SK-N-SH (cell line): ENCODE measurements at regions not wholly inside any gene's neighbourhood (a gene's known extent, or its start where the extent isn't known, plus 50 kb on each side); places are given as distances from the start of the nearest gene placed in this dataset.
A peak's percentile ranks its signal among the peaks of the same experiment; 100 is the strongest.

Source experiments
- CTCF ChIA-PET: fragments of 300-600, 350-600 bp; formaldehyde crosslinking; extraction: SDS; loops from one replicate; lab custom pipeline; 2021; lab: Yijun Ruan, JAX
- POLR2A ChIA-PET: fragments of 350-600 bp; sonication (Branson Sonifier 250); formaldehyde crosslinking; extraction: SDS; loops from one replicate; lab custom pipeline; 2020; ENCODE audit warnings: antibody characterized with exemption, inconsistent platforms; lab: Yijun Ruan, JAX
- DNase-seq: peaks from one replicate; pipeline ENCODE4 v3.0.0; 2012
- H2AFZ ChIP-seq: fragments of 200-600 bp; sonication (generic); 2 replicates; pipeline ENCODE4 v1.8.1; 2016; ENCODE audit warnings: antibody characterized with exemption, mild to moderate bottlenecking, low read depth
- H3F3A ChIP-seq: fragments of 200-600 bp; sonication (generic); replicated peaks from 2 replicates; pipeline ENCODE3; 2016; ENCODE audit warnings: antibody characterized with exemption, mild to moderate bottlenecking; ENCODE audit not compliant: insufficient read depth
- H3K27ac ChIP-seq, 2 experiments: fragments of 200-500 bp in 1 of 2; fragments of 200-600 bp in 1 of 2; sonication (Bioruptor generic) in 1 of 2; sonication (generic), shearing (Covaris generic) in 1 of 2; 2 replicates each; pipeline versions ENCODE4 v1.5.1 to v1.6.1; 2014 to 2016; ENCODE audit warnings: low read depth in 2 of 2, inconsistent platforms in 1 of 2, low read length in 1 of 2, mild to moderate bottlenecking in 1 of 2, mixed read lengths in 1 of 2
- H3K27me3 ChIP-seq: fragments of 200-600 bp; sonication (generic), shearing (Covaris generic); 2 replicates; pipeline ENCODE4 v1.6.1; 2016; ENCODE audit warnings: mixed run types; ENCODE audit not compliant: insufficient read depth
- H3K36me3 ChIP-seq, 2 experiments: fragments of 200-500 bp in 1 of 2; fragments of 200-600 bp in 1 of 2; sonication (Bioruptor generic) in 1 of 2; sonication (generic) in 1 of 2; replicated peaks in 1 of 2; 2 replicates each; pipeline versions ENCODE3 to v1.5.1; 2014 to 2016; ENCODE audit warnings: low read length in 1 of 2, mild to moderate bottlenecking in 1 of 2; ENCODE audit not compliant: insufficient read depth in 2 of 2, control insufficient read depth in 1 of 2
- H3K4me1 ChIP-seq, 2 experiments: fragments of 200-500 bp in 1 of 2; fragments of 200-600 bp in 1 of 2; sonication (Bioruptor generic) in 1 of 2; sonication (generic), shearing (Covaris generic) in 1 of 2; 2 replicates each; pipeline versions ENCODE4 v1.5.1 to v1.6.1; 2014 to 2016; ENCODE audit warnings: low read depth in 1 of 2, low read length in 1 of 2, mixed run types in 1 of 2; ENCODE audit not compliant: insufficient read depth in 2 of 2, control insufficient read depth in 1 of 2
- H3K4me2 ChIP-seq: fragments of 200-600 bp; sonication (generic), shearing (Covaris generic); 2 replicates; pipeline ENCODE4 v1.6.1; 2017; ENCODE audit warnings: mixed run types
- H3K4me3 ChIP-seq, 2 experiments: fragments of 200-500 bp in 1 of 2; fragments of 200-600 bp in 1 of 2; sonication (Bioruptor generic) in 1 of 2; sonication (generic), shearing (Covaris generic) in 1 of 2; 2 replicates each; pipeline versions ENCODE4 v1.5.1 to v1.8.1; 2014 to 2016; ENCODE audit warnings: low read depth in 2 of 2, inconsistent platforms in 1 of 2, low read length in 1 of 2, mild to moderate bottlenecking in 1 of 2, mixed read lengths in 1 of 2, moderate library complexity in 1 of 2
- H3K79me2 ChIP-seq: fragments of 200-600 bp; sonication (generic); 2 replicates; pipeline ENCODE4 v1.8.1; 2017; ENCODE audit warnings: mild to moderate bottlenecking; ENCODE audit not compliant: insufficient read depth
- H3K9ac ChIP-seq: fragments of 200-600 bp; sonication (generic); 2 replicates; pipeline ENCODE4 v1.6.1; 2017; ENCODE audit warnings: mixed run types
- H3K9me2 ChIP-seq: fragments of 200-600 bp; sonication (generic); 2 replicates; pipeline ENCODE4 v1.6.1; 2017; ENCODE audit warnings: mixed run types
- H3K9me3 ChIP-seq: fragments of 200-600 bp; sonication (generic); 2 replicates; pipeline ENCODE4 v1.6.1; 2017; ENCODE audit warnings: mixed run types, mild to moderate bottlenecking, moderate library complexity
- H4K20me1 ChIP-seq: fragments of 200-600 bp; sonication (generic); 2 replicates; pipeline ENCODE4 v1.6.1; 2017; ENCODE audit warnings: mild to moderate bottlenecking, mixed run types; ENCODE audit not compliant: insufficient read depth
- CTCF ChIP-seq: fragments of 200-600 bp; sonication (generic); IDR thresholded peaks from 2 replicates; pipeline ENCODE4 v1.6.1; 2017; ENCODE audit warnings: antibody characterized with exemption, mild to moderate bottlenecking, moderate library complexity
- EP300 ChIP-seq, 2 experiments: IDR thresholded peaks; 2 replicates each; pipeline versions ENCODE4 v1.4.0 to v1.6.1; 2012; ENCODE audit warnings: borderline replicate concordance in 1 of 2, low read depth in 1 of 2, low read length in 1 of 2
- EZH2phosphoT487 ChIP-seq: fragments of 200-600 bp; sonication (generic); IDR thresholded peaks from 2 replicates; pipeline ENCODE4 v1.6.1; 2017; ENCODE audit warnings: low read depth, mixed run types, mild to moderate bottlenecking, antibody characterized with exemption, moderate library complexity, borderline replicate concordance
- FOXJ3 ChIP-seq: sonication (generic); formaldehyde crosslinking; IDR thresholded peaks from 2 replicates; pipeline ENCODE4 v1.5.1; 2020; ENCODE audit warnings: mild to moderate bottlenecking, missing genetic modification reagents
- IRF3 ChIP-seq: fragments of 150-350 bp; IDR thresholded peaks from 2 replicates; pipeline ENCODE4 v1.6.1; 2016; ENCODE audit warnings: mild to moderate bottlenecking, low read depth, low read length
- NFIC ChIP-seq: IDR thresholded peaks from 2 replicates; pipeline ENCODE4 v1.4.0; 2012; ENCODE audit warnings: borderline replicate concordance
- NRF1 ChIP-seq: IDR thresholded peaks from 2 replicates; pipeline ENCODE4 v1.6.1; 2012; ENCODE audit warnings: low read depth, mild to moderate bottlenecking, low read length
- RFX5 ChIP-seq: IDR thresholded peaks from 2 replicates; pipeline ENCODE4 v1.6.1; 2012; ENCODE audit warnings: mild to moderate bottlenecking, improper control_type of control experiment, low read length
- RXRA ChIP-seq: IDR thresholded peaks from 2 replicates; pipeline ENCODE4 v1.4.0; 2012; ENCODE audit warnings: low read depth, mild to moderate bottlenecking, borderline replicate concordance
- SMC3 ChIP-seq: IDR thresholded peaks from 2 replicates; pipeline ENCODE4 v1.6.1; 2012; ENCODE audit warnings: low read depth, low read length, improper control_type of control experiment
- TEAD4 ChIP-seq: IDR thresholded peaks from 2 replicates; pipeline ENCODE4 v1.4.0; 2012; ENCODE audit warnings: mild to moderate bottlenecking, borderline replicate concordance; ENCODE audit not compliant: insufficient read depth
- WGBS: methylation state at CpG from one replicate; pipeline ENCODE4 v1.1.6; 2017; ENCODE audit warnings: low lambda C conversion rate; 5-methylcytosine and 5-hydroxymethylcytosine counted together

- Histone ChIP-seq H3K4me2 (no peak overlapping the region), H3K9me3 (no peaks in the 10 kb centered on the region), H2AFZ (no peak overlapping the region), H3K36me3 (no peaks in the 10 kb centered on the region), H3K27me3 (no peaks in the 10 kb centered on the region), H3K4me1 (no peaks in the 10 kb centered on the region), H3K9me2 (no peaks in the 10 kb centered on the region), H3K79me2 (no peaks in the 10 kb centered on the region), H3K27ac (no peak overlapping the region), H3K9ac (no peak overlapping the region), H4K20me1 (no peaks in the 10 kb centered on the region), H3F3A (no peaks in the 10 kb centered on the region), H3K4me3 (no peak overlapping the region)
- TF ChIP-seq SMC3 (no peak), RXRA (no peak), EZH2phosphoT487 (no peak), CTCF (peak; percentile 39), EP300 (IDR thresholded peaks at IDR 0.05; ENCODE audit: borderline replicate concordance in 1 of 2, low read depth in 1 of 2, low read length in 1 of 2) (no peak)
- ChIA-PET CTCF (interaction anchor here (0.5 kb wide), 1 partner anchor 378 kb away, joined by 4 read pairs; no protein-coding TSS in a partner anchor), POLR2A (no interaction called here)
- no peak for DNase-seq
Measured at GRCh38 chrX:36684053-36684452, 324.1 kb upstream of the FAM47C start.

GRCh38 chrX:36721990-36722389 is 286.2 kb upstream of the FAM47C start:
- H3K36me3 ChIP-seq: no peaks in the 10 kb centered on the region
- CTCF ChIA-PET: no interaction called here
- H3K9me3 ChIP-seq: no peaks in the 10 kb centered on the region
- TF ChIP-seq RFX5 (no peak), TEAD4 (no peak), NRF1 (no peak), CTCF (no peak), NFIC (no peak), IRF3 (no peak), FOXJ3 (CRISPR knock-in tag) (no peak)
- TF ChIP-seq, all 33 proteins: peak for 0
- no peaks in the 10 kb centered on the region for H3K27me3 ChIP-seq
- H3K9me2 ChIP-seq: no peaks in the 10 kb centered on the region
- H3K79me2 ChIP-seq: no peaks in the 10 kb centered on the region
- POLR2A ChIA-PET: no interaction called here
- H3F3A ChIP-seq: no peaks in the 10 kb centered on the region
- 0% methylated on average over 3 of the region's 3 CpGs for WGBS
- H4K20me1 ChIP-seq: no peaks in the 10 kb centered on the region
- H3K4me2 ChIP-seq: no peak overlapping the region
- no peaks in the 10 kb centered on the region for H3K4me1 ChIP-seq
- H3K27ac ChIP-seq: no peak overlapping the region
- H3K4me3 ChIP-seq: no peak overlapping the region
- no peak for DNase-seq
- no peak overlapping the region for H3K9ac ChIP-seq
- no peak overlapping the region for H2AFZ ChIP-seq
